ENCODE measurements at regions not wholly inside any gene's neighbourhood (a gene's known extent, or its start where the extent isn't known, plus 50 kb on each side); places are given as distances from the start of the nearest gene placed in this dataset.
A peak's percentile ranks its signal among the peaks of the same experiment; 100 is the strongest.
"Not testable (repeated sequence)": the region's sequence is repeated elsewhere in the genome, so short reads cannot be mapped to it uniquely, and the experiment has no call there.

DNA sequence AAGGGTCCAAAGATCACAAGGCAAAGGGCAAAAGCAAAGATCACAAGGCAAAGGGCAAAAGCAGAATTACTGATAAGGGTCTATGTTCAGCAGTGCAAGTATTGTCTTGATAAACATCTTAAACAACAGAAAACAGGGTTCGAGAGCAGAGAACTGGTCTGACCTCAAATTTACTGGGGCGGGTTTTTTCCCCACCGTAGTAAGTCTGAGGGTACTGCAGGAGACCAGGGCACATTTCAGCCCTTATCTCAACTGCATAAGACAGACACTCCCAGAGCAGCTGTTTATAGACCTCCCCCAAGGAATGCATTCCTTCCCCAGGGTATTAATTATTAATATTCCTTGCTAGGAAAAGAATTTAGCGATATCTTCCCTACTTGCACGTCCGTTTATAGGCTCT lies 61.3 kb downstream of the ZNF860 start:
- H3K4me2 ChIP-seq (ENCODE audit: extremely low read depth, insufficient read depth, low read length); H3K27ac ChIP-seq (ENCODE audit: insufficient read depth, low read length); H3K9me3 ChIP-seq (ENCODE audit: control insufficient read depth, insufficient read depth, low read depth, low read length); H3K4me3 ChIP-seq (replicated peaks in 1 of 4; ENCODE audit: control extremely low read depth in 1 of 4, insufficient read depth in 1 of 4, low read depth in 3 of 4, low read length in 4 of 4); DNase-seq (ENCODE audit: low read depth in 2 of 2); H2AFZ ChIP-seq (ENCODE audit: low read length); H3K27me3 ChIP-seq (ENCODE audit: control insufficient read depth, insufficient read depth, low read length); H4K20me1 ChIP-seq (ENCODE audit: control insufficient read depth, extremely low read depth, insufficient read depth, low read length); H3K9ac ChIP-seq (ENCODE audit: insufficient read depth, low read length); H3K36me3 ChIP-seq (ENCODE audit: control insufficient read depth, insufficient read depth, low read length); H3K79me2 ChIP-seq (ENCODE audit: control insufficient read depth, insufficient read depth, low read length); H3K4me1 ChIP-seq (ENCODE audit: control insufficient read depth, extremely low read depth, insufficient read depth, low read length): not testable (repeated sequence)

GRCh38 chr3:32045091-32045915 lies 61.1 kb upstream of the GPD1L start:
- no peaks in the 10 kb centered on the region for H3K36me3 ChIP-seq (ENCODE audit: control insufficient read depth, insufficient read depth, low read length)
- H4K20me1 ChIP-seq (ENCODE audit: control insufficient read depth, extremely low read depth, insufficient read depth, low read length) = no peaks in the 10 kb centered on the region
- peaks cover 3% of the 10 kb centered on the region for H3K4me1 ChIP-seq (ENCODE audit: control insufficient read depth, extremely low read depth, insufficient read depth, low read length)
- no peaks in the 10 kb centered on the region for H3K79me2 ChIP-seq (ENCODE audit: control insufficient read depth, insufficient read depth, low read length)
- peak overlapping the region in 2 of 4 experiments; percentile 23 to 28 for H3K4me3 ChIP-seq (replicated peaks in 1 of 4; ENCODE audit: control extremely low read depth in 1 of 4, insufficient read depth in 1 of 4, low read depth in 3 of 4, low read length in 4 of 4)
- TF ChIP-seq, protein P1, sequence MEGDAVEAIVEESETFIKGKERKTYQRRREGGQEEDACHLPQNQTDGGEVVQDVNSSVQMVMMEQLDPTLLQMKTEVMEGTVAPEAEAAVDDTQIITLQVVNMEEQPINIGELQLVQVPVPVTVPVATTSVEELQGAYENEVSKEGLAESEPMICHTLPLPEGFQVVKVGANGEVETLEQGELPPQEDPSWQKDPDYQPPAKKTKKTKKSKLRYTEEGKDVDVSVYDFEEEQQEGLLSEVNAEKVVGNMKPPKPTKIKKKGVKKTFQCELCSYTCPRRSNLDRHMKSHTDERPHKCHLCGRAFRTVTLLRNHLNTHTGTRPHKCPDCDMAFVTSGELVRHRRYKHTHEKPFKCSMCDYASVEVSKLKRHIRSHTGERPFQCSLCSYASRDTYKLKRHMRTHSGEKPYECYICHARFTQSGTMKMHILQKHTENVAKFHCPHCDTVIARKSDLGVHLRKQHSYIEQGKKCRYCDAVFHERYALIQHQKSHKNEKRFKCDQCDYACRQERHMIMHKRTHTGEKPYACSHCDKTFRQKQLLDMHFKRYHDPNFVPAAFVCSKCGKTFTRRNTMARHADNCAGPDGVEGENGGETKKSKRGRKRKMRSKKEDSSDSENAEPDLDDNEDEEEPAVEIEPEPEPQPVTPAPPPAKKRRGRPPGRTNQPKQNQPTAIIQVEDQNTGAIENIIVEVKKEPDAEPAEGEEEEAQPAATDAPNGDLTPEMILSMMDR (conservative IDR thresholded peaks at IDR 0.05 in 1 of 2, IDR thresholded peaks at IDR 0.05 in 1 of 2; ENCODE audit: low read depth in 1 of 2, low read length in 2 of 2) = no peak
- TF ChIP-seq EZH2 (IDR thresholded peaks at IDR 0.05; ENCODE audit: low read length, missing control alignments) = no peak
- H3K4me2 ChIP-seq (ENCODE audit: extremely low read depth, insufficient read depth, low read length) = peak overlapping the region; percentile 63
- no peak overlapping the region for H3K27ac ChIP-seq (ENCODE audit: insufficient read depth, low read length)
- no peak overlapping the region for H3K9ac ChIP-seq (ENCODE audit: insufficient read depth, low read length)
- H3K9me3 ChIP-seq (ENCODE audit: control insufficient read depth, insufficient read depth, low read depth, low read length) = no peaks in the 10 kb centered on the region
- peak; percentile 74 to 99 for DNase-seq (ENCODE audit: low read depth in 2 of 2)
- no peaks in the 10 kb centered on the region for H3K27me3 ChIP-seq (ENCODE audit: control insufficient read depth, insufficient read depth, low read length)
- peak overlapping the region; percentile 2 for H2AFZ ChIP-seq (ENCODE audit: low read length)

- no peak for DNase-seq (ENCODE audit: low read depth in 2 of 2)
- Histone ChIP-seq H4K20me1 (ENCODE audit: control insufficient read depth, extremely low read depth, insufficient read depth, low read length) (no peaks in the 10 kb centered on the region), H3K27me3 (ENCODE audit: control insufficient read depth, insufficient read depth, low read length) (no peaks in the 10 kb centered on the region), H3K79me2 (ENCODE audit: control insufficient read depth, insufficient read depth, low read length) (no peaks in the 10 kb centered on the region), H3K27ac (ENCODE audit: insufficient read depth, low read length) (no peak overlapping the region), H3K36me3 (ENCODE audit: control insufficient read depth, insufficient read depth, low read length) (no peaks in the 10 kb centered on the region), H3K9ac (ENCODE audit: insufficient read depth, low read length) (no peak overlapping the region), H2AFZ (ENCODE audit: low read length) (no peak overlapping the region), H3K4me3 (replicated peaks in 1 of 4; ENCODE audit: control extremely low read depth in 1 of 4, insufficient read depth in 1 of 4, low read depth in 3 of 4, low read length in 4 of 4) (no peak overlapping the region), H3K4me1 (ENCODE audit: control insufficient read depth, extremely low read depth, insufficient read depth, low read length) (peaks cover 3% of the 10 kb centered on the region), H3K4me2 (ENCODE audit: extremely low read depth, insufficient read depth, low read length) (no peak overlapping the region), H3K9me3 (ENCODE audit: control insufficient read depth, insufficient read depth, low read depth, low read length) (no peaks in the 10 kb centered on the region)
- TF ChIP-seq, protein P1 (conservative IDR thresholded peaks at IDR 0.05 in 1 of 2, IDR thresholded peaks at IDR 0.05 in 1 of 2; ENCODE audit: low read depth in 1 of 2, low read length in 2 of 2) = no peak
- TF ChIP-seq EZH2 (IDR thresholded peaks at IDR 0.05; ENCODE audit: low read length, missing control alignments) = no peak
Observed at GRCh38 chr3:32046102-32046501, 60.3 kb upstream of the GPD1L start.
